Stimulated activated CD8-positive, alpha-beta memory T cell treated with anti-CD3 and anti-CD28 coated beads, Interleukin-4, amount 100 ng/mL, for 1 hour (primary cell): ENCODE measurements at regions not wholly inside any gene's neighbourhood (a gene's known extent, or its start where the extent isn't known, plus 50 kb on each side); places are given as distances from the start of the nearest gene placed in this dataset.

Experiments
- DNase-seq, 2 donors: peaks; one replicate each; pipeline ENCODE4 v3.0.0-alpha.2; 2020; ENCODE audit warnings: low read depth in 2 of 2, low spot score in 1 of 2

DNA sequence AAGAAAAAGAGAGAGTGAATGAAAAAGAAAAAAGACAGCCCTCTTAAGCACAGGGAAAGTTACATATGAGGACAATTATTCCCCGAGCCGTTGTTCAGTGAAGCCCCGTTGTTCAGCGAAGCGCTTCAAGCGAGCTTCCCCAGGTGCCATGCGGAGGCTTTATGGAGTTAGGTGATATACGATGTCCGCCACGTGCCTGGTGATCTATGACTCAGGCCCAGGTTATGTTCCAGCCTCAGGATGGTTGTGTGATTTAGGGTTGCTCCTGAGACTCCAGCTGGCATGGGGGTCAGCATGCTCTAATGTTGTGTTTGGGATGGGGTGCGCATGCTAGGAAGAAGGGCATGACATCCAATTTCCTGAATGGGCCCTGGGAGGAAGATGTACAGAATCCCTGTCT is 365.6 kb downstream of the CDK5RAP2 start:
- no peak for DNase-seq

- no peak for DNase-seq
Measured at GRCh38 chr9:120212853-120213200, 367.1 kb downstream of the CDK5RAP2 start.

- DNase-seq, result no peak
Measured at GRCh38 chr9:120212153-120212852, 367.7 kb downstream of the CDK5RAP2 start.

- DNase-seq, result no peak
Measured at GRCh38 chr9:120210274-120210673, 369.7 kb downstream of the CDK5RAP2 start.

DNA sequence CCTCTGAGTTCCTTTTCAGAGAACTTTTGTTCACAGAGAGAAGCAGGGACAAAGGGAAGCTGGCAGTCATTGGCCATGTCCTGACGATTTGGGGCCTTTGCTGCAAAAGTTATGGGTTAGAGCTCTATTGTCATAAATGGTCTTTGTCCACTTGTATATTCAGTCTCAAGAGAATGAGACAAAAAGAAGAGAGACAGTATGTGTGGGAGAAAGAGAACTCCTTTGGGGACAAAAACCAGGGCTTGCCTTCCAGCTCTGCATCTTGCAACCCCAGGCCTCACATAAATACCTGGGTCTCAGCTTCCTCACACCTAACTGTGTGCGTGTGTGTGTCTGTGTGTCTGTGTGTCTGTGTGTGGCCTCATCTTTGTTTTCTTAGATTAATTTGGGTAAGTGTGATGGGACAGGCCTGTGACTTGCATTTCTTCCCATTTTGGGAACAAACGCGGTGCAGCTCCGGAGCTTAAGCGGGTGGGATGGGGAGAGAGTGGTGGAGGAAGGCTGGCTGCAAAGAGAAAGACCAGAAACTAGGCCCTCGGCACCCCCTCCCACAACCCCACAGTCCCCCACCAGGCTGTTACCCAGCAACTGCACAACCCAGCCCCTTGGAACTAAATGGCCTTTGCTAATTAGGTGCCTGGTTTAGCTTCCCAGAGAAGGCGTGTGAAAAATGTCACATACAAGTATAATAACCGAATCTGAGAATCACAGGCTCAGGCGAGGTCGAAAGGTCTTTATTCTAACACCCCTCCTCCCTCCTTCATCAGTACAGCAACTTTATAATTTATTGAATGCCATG is 376.9 kb downstream of the CDK5RAP2 start:
- DNase-seq, result no peak

- no peak for DNase-seq
Measured at GRCh38 chr9:120198027-120198426, 381.9 kb downstream of the CDK5RAP2 start.

DNA sequence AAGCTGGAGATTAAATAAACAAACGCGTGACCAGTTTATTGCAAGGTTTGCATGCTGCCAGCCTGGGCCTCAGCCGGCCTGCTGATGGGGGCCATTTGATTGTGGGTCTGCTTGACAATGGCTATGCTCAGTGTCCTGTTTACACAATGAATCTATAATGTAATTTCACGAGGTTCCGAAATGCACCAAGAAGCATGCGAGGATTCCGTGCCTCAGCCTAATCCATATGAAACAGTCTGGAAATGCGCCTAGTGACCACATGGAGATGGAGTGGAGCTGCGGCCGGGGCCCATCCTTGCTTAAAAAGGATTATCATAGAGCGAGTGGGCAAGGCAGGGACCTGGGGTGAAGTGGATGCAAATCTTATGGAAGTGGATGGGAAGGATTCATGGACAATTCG is 382.4 kb downstream of the CDK5RAP2 start:
- no peak for DNase-seq

DNA sequence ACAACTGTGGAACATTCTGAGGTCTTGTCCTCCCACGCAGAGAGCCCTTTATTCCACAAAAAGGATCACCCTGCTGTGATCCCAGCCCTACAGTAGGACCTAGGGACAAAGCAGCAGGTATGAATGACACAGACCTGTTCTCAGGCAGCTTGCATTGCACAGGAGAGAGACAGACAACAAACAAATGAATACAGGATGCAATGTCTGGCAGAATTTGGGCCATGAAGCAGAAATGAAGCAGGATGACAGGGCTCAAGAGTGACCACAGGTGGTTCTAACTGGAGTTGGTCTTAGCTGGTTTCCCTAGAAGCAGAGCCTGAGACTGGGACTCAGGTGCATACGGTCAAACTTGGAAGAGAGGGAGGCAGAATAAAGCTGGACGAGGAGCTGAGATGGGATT is 388.8 kb downstream of the CDK5RAP2 start:
- DNase-seq, result no peak

DNA sequence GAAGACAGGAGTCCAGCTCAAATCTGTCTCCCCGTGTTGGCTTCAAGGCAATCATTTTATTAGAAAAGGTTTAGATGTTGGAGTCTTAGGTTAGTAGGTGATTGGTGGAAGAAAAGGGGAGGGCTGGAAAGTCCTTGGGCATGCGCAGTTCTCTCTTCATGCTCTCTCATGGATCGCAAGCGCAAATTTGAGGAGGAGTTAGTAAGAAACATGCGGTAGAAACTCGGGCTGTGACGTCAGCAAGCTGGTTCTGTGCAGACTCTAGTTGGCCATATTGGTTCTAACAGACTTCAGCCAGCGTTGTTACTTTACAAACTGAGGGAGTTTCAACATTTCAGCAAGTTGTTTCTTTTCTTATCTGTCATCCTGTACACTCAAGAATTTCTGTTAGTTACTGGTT is 392.2 kb downstream of the CDK5RAP2 start:
- DNase-seq, result no peak

GRCh38 chr9:120186276-120186675 is 393.7 kb downstream of the CDK5RAP2 start:
- DNase-seq, result no peak

DNA sequence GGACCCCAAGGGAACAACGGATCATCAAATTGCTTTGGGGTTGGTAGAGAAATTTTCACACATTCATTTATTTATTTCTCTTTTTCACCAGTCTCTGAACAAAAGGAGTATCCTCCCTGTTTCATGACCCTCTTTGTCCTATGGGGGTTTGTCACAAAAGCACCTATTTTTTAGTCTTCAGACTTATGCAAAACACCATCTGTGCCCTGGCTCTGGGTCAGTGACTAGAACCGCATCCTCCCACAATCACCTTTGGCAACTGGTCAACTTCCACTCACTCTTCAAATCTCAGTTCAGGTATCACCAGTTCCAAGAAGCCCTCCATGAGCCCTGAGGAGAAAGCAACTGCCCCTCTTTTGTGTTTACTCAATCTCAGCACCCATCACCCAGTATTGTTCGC is 395.7 kb downstream of the CDK5RAP2 start:
- DNase-seq, result no peak

GRCh38 chr9:120183615-120184014 is 396.4 kb downstream of the CDK5RAP2 start:
- no peak for DNase-seq

DNA sequence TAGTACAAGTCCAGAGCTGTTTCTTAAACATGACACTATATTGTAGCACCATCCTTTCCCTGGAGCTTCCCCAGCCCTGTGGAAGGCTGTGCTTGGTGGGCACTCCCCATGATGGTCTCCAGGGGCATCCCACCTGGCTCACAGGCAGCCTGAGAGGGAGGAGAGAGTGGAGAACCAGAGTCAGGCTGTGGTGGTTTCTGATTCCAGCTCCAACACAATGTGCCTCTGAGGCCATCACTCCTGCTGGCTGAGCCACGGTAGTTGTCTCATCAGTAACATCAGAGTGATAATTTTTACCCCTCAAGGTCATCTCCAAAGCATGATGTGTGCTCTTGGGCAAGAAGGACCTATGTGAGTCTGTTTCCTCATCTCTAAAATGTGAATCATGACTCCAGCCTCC is 398.0 kb downstream of the CDK5RAP2 start:
- no peak for DNase-seq

GRCh38 chr9:120177121-120177520 is 402.8 kb downstream of the CDK5RAP2 start:
- DNase-seq, result no peak

- no peak for DNase-seq
Measured at GRCh38 chr9:120175031-120175430, 404.9 kb downstream of the CDK5RAP2 start.

DNA sequence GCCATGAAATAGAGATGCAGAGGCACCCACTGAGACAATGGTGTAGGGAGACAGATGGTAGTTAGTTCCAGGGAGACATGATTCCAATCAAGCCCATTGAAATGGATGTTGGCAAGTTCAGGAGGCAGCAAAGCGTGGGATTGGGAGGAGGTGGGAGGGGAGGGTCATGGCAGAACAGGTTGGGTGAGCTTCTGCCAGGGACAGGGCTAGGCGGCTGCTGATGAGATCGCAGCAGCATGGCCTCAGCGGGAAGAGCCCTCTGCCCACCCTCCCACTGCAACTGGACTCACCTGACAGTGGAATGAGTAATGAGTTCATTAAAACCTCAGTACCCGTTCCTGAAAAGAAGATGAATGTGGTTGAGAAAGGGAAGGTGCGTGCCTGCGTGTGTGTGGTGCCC is 418.2 kb downstream of the CDK5RAP2 start:
- no peak for DNase-seq

- no peak for DNase-seq
Measured at GRCh38 chr9:120158221-120158620, 421.7 kb downstream of the CDK5RAP2 start.

- DNase-seq, result no peak
Measured at GRCh38 chr9:120156376-120156775, 423.6 kb downstream of the CDK5RAP2 start.

- no peak for DNase-seq
Measured at GRCh38 chr9:120153258-120153657, 426.7 kb downstream of the CDK5RAP2 start.

- DNase-seq, result no peak
Measured at GRCh38 chr9:120152295-120152694, 427.7 kb downstream of the CDK5RAP2 start.

DNA sequence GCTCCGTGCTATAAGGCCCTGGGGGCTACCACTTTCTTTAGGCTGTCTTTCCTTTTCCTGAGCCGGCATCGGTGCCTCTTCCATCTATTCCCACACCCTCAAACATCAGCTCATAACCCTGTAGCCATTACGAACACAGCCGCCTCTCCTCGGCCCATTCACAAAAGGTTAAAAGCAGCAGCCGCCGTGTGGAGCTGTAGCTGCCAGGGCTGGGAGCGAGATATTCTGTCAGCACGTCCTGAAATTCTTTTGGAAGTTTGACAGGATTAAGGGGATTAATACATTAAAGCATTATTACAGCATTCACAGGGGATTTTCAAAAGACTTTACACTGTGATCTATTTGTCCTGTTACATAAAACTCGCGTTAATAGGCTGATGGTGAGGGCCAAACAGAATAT is 428.2 kb downstream of the CDK5RAP2 start:
- DNase-seq, result no peak

DNA sequence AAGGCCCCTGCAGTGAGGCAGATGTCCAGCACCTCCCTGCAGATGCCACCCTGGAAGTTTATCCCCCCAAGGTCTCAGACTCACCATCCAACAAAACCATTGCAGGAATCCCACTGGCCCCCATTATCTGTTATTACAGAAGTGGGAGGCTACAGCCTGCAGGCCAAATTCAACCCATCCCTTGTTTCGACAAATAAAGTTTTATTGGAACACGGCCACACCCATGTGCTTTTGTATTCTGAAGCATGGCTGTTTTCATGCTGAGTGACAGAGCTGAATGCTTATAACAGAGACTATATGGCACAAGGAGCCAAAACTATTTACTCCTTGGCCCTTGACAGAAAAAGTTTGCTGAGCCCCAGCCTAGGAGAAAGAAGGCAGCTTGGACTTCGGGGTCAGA is 428.8 kb downstream of the CDK5RAP2 start:
- no peak for DNase-seq

DNA sequence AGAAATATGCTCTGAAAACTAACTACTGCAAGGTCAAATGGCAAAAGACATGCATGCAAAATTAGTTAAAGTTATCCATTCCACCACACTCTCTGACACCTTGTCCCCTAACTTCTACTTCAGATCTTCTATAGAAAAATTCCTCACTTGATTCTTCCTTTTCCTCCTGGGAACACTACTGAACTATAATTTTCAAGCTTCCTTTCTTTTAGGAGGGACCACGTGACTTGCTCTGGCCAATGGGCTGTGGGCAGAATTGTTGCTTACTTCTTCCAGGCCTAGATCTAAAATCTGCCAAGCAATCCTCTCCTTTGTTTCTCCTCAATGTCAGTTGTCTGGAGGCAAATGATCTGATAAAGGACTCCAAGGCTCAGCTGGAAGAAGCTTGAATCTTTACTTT is 441.0 kb downstream of the CDK5RAP2 start:
- DNase-seq, result no peak
